Colon (tissue), 2 donors: ENCODE measurements at regions not wholly inside any gene's neighbourhood (a gene's known extent, or its start where the extent isn't known, plus 50 kb on each side); places are given as distances from the start of the nearest gene placed in this dataset.

Source experiments
- FAIRE-seq: peaks from 2 replicates; lab custom pipeline; 2012; peaks lifted over from hg19 to GRCh38; lab: Jason Lieb, UNC
- donor health status: control.
- donor health status: control.

GRCh38 chr3:182220013-182220412, 508.3 kb downstream of the SOX2 start:
- no peak for FAIRE-seq

DNA sequence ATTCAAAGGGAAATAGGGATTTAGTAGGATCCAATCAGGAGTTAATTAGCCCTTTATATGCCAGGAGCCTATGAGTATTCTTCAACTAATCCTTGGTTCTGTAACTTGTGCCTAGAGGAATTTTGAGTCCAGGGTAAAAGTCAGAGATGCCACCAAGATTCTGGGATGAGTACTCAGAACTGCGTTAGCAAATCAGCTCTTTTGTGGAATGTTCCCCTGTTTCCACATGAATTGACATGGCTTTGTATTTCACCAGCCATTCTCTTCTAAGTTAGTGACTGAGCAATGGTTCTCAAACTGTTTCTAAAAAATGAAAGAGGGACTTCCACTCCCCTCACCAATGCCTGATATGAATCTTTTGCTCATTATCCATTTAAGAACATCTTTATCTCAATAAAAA, 508.7 kb downstream of the SOX2 start:
- FAIRE-seq, result no peak

DNA sequence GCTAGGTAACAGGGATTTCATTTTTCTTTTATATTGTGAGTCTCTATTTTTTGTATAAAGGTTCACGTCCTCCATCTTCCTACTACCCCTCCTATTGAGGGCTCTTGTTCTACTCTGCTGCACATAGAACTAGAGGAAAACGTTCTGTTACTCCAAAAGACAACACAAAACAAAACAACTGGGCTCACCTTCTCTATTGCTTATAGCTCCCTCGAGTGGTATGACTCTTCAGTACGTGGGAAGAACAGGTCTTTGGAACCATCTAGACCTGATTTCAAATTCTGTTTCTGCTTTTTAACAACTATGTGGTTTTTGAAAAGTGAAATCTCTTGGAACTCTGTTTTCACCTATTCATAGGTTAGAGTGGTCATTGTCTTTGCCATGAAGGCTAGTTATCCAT, 515.3 kb downstream of the SOX2 start:
- no peak for FAIRE-seq

DNA sequence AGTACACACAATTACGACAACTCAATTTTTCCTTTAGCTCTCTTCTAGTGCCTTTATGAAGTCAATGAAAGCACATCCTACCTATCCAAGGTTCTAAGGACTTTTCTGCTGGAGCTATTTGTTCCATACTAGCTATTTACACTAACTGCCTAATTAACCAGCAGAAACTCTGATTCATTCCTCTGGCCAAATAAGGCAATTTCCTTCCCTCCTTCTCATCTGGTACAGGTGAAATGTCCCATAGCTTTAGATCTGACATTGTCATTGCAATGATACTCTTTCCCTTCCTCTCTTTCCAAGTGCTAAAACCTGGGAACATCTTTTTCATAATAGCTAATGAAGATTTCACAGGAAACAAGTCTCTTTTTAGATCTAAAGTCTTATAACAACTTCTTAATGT, 521.7 kb downstream of the SOX2 start:
- no peak for FAIRE-seq

DNA sequence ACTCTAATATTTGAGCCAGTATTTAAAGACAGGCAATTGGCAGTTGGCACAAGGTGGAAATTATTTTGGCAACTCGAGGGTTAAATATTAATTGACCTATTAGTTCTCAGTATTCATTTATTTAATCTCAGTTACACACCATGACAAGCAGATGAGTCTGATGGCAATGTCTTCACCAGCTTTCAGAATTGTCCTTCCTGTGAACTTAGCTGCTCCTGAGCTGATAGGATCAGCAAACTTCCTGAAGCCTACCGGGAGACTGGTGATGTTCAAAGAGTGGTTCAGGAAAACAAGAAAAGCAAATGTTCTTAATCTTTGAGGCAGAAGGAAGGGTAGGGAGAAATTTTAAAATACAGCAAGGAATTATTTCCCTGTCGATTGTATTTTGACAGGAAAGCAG, 522.2 kb downstream of the SOX2 start:
- FAIRE-seq, result no peak

GRCh38 chr3:182234881-182235280, 523.2 kb downstream of the SOX2 start:
- no peak for FAIRE-seq

GRCh38 chr3:182235504-182235903, 523.8 kb downstream of the SOX2 start:
- no peak for FAIRE-seq

DNA sequence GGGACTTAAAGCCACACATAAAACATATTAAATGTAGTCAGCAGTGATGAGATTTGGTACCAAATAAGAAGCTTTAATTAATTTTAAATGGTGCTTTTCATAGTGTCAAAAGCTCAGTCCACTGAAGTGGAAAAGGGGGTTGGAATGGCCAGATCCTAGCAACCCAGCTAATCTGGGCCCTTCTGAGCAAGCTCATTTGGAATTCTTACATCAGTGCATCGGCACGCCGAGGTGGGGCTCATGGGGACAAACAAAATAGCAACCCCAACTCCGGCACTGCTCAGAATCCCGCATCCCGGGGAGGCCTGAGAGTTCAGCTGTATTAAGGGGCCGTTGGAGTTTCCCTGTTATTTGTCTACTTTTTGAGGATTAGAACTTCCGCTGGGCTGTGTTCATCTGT, 526.4 kb downstream of the SOX2 start:
- no peak for FAIRE-seq

GRCh38 chr3:182239316-182239715, 527.6 kb downstream of the SOX2 start:
- no peak for FAIRE-seq

GRCh38 chr3:182240474-182240873, 528.7 kb downstream of the SOX2 start:
- no peak for FAIRE-seq

GRCh38 chr3:182241196-182241765, 529.6 kb downstream of the SOX2 start:
- FAIRE-seq, result no peak

DNA sequence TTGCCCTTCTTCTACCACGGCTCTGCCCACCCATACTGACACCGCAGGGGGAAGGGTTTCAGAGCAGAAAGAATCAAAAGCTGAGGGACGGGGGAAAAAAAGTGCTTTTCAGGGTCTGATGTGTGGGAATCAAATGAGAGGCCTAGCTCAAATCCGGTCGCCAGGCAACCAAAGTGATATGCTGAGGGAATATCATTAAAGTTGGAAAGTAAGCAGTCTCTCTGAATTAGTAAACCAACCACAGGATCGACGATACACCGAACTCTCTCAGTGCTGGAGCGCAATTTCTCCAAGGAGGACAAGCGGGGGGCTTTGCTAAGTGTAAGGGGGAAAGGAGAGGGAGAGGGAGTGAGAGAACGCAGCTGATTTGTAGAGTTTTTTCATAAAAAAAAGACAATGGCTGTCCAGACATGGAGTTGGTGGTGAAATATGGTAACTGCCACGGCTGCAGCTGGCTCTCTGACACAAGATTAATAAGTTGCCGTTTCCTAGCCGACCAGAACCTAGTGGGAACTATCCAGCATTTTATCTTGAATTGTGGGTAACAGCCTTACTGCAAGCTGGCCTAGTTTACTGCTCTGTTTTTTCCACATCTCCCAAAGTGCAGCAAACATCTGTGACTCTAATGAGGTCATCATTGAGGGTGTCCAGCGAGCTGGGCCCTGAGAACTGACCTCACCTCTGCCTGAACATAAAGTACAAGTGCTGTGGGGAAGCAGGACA, 530.2 kb downstream of the SOX2 start:
- no peak for FAIRE-seq

GRCh38 chr3:182242489-182242942, 530.8 kb downstream of the SOX2 start:
- FAIRE-seq, result no peak

DNA sequence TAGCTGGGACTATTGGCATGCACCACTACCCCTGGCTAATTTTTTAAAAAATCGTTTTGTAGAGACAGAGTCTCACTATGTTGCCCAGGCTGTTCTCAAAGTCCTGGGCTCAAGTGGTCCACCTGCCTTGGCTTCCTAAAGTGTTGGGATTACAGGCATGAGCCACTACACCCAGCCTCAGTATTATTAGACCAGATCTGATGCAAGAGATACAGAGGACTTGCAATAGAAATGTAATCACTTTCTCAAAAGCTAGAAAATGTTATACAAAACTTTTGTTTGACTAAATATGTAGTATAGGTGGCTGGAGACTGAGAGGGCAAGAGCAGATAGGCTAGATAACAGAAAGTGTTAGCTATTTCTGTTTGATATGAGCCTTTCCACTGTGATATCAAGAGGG, 531.9 kb downstream of the SOX2 start:
- no peak for FAIRE-seq

DNA sequence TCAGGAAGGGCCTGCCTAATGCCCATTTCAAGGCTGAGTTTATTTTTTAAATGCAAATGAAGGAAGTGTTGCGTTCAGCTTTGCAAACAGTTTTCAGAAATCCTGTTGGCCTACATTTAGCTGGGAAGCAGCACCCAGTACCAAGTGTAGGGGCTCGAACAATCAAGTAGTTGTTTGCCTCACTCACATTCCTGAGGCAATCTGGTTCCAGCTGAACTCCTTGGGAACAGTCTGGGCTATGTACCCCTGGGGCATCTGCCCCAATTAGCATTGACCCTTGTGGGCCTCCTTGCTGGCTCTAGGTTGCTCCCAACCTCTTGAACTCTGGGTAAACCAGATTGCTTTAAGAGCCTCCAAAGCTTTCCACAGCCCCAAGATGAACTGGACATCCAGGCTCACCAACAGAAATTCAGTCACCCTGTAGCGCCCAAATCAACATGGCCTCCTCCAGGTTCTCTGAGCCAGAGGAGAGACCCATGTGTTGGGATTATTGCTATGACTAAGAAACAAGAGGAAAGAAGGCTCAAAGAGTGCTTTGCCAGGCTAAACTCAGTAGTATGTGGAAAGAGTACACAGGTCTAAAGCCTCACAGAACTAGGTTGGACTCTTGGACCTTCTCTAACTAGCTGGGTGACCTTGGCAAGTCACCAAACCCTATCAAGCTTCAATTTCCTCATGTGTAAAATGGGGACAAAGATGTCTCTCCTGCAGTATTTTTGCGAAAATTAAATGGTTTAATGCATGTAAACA, 532.7 kb downstream of the SOX2 start:
- no peak for FAIRE-seq

DNA sequence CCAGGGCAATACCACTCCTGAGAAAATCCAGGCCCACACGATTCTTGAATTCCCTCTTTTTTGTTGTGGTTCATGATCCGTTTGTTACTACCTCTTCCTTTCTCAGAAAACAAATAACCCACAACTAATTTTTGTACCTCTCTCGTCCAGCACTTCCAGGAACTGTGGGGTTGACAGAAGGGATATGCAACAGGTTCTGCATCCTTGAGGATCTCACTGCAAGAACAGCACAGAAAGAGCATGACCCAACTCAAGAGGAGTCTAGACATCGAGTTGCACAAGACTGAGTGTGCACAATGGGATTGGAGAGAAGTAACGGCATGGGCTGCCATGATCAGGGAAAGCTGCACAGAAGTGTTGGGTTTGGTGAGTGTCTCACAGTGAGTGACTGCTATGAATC, 533.3 kb downstream of the SOX2 start:
- FAIRE-seq, result no peak

GRCh38 chr3:182246870-182247269, 535.1 kb downstream of the SOX2 start:
- FAIRE-seq, result no peak

DNA sequence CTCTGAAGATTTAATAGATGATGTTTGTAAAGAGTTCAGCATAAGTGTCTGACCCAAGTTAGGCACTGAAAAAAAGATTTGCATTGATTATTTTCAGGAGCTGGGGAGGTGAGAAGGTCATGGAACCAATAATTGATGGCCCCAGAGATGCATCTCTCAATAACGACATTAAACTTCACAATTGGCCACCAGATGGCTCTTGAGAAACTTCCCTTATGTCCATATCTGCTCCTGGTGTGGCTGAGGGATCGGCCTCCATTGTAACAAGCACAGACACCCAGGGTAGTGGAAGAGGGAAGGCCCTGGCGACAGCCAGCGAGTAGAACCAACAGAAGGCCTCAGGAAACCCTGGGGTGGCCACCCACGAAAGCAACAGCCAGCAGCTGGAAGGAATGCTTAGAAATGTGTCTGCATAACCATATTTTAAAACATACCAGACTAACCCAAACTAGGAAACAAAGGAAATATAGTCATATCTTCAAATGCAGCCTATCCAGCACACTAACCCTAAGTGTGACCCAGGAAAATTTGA, 536.7 kb downstream of the SOX2 start:
- no peak for FAIRE-seq

- no peak for FAIRE-seq
Observed at GRCh38 chr3:182252802-182253201, 540.5 kb upstream of the ATP11B start.

GRCh38 chr3:182255158-182255557, 538.1 kb upstream of the ATP11B start:
- no peak for FAIRE-seq

DNA sequence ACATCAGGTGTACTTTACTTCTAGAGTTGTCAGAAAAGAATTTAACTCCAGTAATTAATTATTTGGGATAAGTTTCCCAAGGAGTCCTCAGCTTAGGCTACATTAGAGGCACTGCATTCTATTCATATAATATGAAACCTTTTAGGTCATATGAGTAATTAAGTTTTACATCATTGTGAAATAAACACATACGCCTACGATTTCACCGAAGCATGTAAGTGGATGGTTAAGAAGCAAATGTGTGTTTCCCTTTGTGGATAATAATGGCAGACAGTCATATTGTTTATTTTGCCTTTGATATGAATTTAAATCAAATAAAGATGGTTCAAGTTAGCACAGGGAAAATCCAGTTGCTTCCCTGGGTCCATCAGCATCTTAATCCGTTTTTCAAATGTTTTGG, 535.9 kb upstream of the ATP11B start:
- FAIRE-seq, result no peak

DNA sequence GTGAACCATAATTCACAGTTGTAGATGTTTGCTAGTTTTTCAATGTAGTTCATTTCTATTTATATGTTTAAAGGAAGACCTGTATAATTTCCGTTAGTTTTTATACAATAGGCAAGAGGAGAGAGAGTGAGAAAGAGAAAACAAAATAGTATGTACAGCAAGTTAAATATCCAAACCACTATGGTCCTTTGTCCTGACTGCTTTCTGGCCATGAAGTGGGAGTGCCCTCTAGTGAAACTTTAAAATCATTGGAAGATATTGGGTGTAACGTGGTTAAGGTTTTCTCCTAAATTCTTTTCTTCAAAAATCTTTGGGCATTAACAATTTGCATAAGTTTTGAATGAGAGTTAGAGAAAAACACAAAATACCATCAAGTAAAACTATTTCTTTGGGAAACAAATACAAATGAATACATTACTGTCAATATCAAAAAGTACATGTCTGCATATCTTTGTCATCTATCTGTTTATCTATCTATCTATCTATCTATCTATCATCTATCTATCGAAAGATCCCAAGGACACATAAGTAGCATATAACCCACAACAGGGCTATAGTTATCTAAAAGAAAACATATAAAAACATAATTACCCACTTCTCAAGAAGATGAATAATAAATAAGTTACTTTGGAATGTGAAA, 534.6 kb upstream of the ATP11B start:
- FAIRE-seq, result no peak

- no peak for FAIRE-seq
Observed at GRCh38 chr3:182259579-182259978, 533.7 kb upstream of the ATP11B start.
